ENCODE measurements at regions not wholly inside any gene's neighbourhood (a gene's known extent, or its start where the extent isn't known, plus 50 kb on each side); places are given as distances from the start of the nearest gene placed in this dataset.
"Not testable (repeated sequence)": the region's sequence is repeated elsewhere in the genome, so short reads cannot be mapped to it uniquely, and the experiment has no call there.

DNA sequence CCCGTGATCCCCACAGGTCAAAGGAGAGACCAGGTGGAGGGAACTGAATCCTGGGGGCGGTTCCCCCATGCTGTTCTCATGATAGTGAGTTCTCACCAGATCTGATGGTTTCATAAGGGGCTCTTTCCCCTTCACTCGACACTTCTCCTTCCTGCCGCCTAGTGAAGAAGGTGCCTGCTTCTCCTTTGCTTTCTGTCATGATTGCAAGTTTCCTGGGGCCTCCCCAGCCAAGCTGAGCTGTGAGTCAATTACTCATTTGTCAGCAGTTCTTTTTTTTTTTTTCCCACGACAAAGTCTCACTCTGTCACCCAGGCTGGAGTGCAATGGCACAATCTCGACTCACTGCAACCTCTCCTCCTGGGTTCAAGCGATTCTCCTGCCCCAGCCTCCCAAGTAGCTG lies 1530.4 kb downstream of the BRD1 start:
- no peak overlapping the region for H3K27ac ChIP-seq (replicated peaks)
- no peaks in the 10 kb centered on the region for H3K27me3 ChIP-seq (ENCODE audit: insufficient read depth, poor library complexity, severe bottlenecking)
- TF ChIP-seq, protein P1, sequence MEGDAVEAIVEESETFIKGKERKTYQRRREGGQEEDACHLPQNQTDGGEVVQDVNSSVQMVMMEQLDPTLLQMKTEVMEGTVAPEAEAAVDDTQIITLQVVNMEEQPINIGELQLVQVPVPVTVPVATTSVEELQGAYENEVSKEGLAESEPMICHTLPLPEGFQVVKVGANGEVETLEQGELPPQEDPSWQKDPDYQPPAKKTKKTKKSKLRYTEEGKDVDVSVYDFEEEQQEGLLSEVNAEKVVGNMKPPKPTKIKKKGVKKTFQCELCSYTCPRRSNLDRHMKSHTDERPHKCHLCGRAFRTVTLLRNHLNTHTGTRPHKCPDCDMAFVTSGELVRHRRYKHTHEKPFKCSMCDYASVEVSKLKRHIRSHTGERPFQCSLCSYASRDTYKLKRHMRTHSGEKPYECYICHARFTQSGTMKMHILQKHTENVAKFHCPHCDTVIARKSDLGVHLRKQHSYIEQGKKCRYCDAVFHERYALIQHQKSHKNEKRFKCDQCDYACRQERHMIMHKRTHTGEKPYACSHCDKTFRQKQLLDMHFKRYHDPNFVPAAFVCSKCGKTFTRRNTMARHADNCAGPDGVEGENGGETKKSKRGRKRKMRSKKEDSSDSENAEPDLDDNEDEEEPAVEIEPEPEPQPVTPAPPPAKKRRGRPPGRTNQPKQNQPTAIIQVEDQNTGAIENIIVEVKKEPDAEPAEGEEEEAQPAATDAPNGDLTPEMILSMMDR (IDR thresholded peaks at IDR 0.05; ENCODE audit: insufficient read depth, low read length) = no peak
- TF ChIP-seq REST (IDR thresholded peaks at IDR 0.05; ENCODE audit: insufficient replicate concordance, low read depth) = no peak
- TF ChIP-seq SPI1 (IDR thresholded peaks at IDR 0.05; ENCODE audit: borderline replicate concordance, low read depth) = no peak
- H3K4me3 ChIP-seq (replicated peaks; ENCODE audit: insufficient read depth, low read length) = no peak overlapping the region
- DNase-seq (ENCODE audit: low read depth in 1 of 2, low spot score in 1 of 2) = peak in 1 of 2 experiments; percentile 9

DNA sequence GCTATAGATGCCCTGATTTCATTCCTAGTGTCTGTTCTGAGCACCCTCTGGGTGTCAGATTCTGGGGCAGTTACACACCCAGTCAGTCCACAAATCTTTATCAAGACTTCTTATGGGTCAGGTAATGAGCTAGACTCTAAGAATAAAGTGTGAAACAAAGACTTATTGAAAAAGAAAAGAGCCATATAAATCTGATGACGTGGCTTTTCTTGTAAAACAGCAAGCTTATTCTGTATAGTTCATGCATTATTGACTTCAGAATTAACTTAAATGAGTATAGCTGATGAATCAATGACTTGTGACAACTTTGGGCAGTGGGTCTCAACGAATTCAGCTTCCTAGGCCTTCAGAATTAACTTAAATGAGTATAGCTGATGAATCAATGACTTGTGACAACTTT lies 1527.5 kb downstream of the TBC1D22A start:
- H3K27ac ChIP-seq (replicated peaks); H3K4me3 ChIP-seq (replicated peaks; ENCODE audit: insufficient read depth, low read length); H3K27me3 ChIP-seq (ENCODE audit: insufficient read depth, poor library complexity, severe bottlenecking); DNase-seq (ENCODE audit: low read depth in 1 of 2, low spot score in 1 of 2): not testable (repeated sequence)

DNA sequence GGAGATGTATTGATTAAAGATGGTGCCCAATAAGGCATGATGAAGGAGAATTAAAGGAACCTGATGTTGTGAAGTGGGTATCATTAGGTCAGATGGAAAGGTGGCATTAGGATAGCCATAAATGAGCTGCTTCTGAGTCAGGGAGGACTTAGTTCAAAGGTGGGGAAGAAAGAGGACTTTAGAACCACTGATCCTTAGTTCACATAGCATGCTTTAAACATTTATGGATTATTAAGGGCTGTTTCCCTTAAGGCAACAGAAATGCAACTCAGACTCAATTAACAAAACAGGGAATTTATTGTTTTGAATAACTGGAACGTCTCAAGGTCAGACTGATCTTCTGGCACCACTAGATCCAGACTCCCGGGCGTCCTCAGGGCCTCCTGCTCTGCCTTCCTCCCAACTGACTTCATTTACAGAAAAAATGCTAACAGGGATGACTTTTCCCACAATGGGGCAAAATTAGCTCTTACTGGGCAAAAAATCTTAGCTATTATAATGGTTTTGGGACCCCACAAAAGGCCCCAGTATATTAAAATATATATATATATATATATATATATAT lies 1526.0 kb downstream of the TBC1D22A start:
- DNase-seq (ENCODE audit: low read depth in 1 of 2, low spot score in 1 of 2) = no peak
- TF ChIP-seq SPI1 (IDR thresholded peaks at IDR 0.05; ENCODE audit: borderline replicate concordance, low read depth) (no peak), POLR2AphosphoS5 (IDR thresholded peaks at IDR 0.05; ENCODE audit: low read depth) (no peak), GABPA (IDR thresholded peaks at IDR 0.05; ENCODE audit: low read depth) (no peak), REST (IDR thresholded peaks at IDR 0.05; ENCODE audit: insufficient replicate concordance, low read depth) (no peak)
- TF ChIP-seq, protein P1 (IDR thresholded peaks at IDR 0.05; ENCODE audit: insufficient read depth, low read length) = no peak

DNA sequence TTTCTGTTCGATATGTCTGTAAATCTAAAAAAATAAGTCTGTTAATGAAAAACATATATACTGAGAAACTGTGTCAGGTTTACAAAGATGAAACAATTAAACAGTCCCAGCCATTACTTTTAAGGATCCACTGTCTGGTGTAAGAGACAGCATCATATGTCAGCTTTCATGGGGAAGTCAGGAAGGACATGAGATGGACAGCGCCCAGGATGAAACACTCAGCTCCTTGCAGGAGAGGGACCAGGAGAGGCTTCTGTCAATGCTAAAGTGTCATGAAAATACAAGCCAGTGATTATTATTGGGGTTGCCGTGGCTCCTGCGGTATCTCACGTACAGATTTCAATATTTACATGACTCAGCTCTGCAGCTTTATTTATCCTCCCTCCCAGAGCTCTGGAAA lies 1524.6 kb downstream of the TBC1D22A start:
- H3K27me3 ChIP-seq (ENCODE audit: insufficient read depth, poor library complexity, severe bottlenecking) = no peaks in the 10 kb centered on the region
- DNase-seq (ENCODE audit: low read depth in 1 of 2, low spot score in 1 of 2) = no peak
- no peak overlapping the region for H3K4me3 ChIP-seq (replicated peaks; ENCODE audit: insufficient read depth, low read length)

More for the DNA sequence above, 1526.0 kb downstream of the TBC1D22A start:
- no peaks in the 10 kb centered on the region for H3K27me3 ChIP-seq (ENCODE audit: insufficient read depth, poor library complexity, severe bottlenecking)
- H3K4me3 ChIP-seq (replicated peaks; ENCODE audit: insufficient read depth, low read length) = no peak overlapping the region
- H3K27ac ChIP-seq (replicated peaks) = no peak overlapping the region

More for the DNA sequence above, 1524.6 kb downstream of the TBC1D22A start:
- H3K27ac ChIP-seq (replicated peaks) = no peak overlapping the region
- TF ChIP-seq SPI1 (IDR thresholded peaks at IDR 0.05; ENCODE audit: borderline replicate concordance, low read depth) (no peak), GABPA (IDR thresholded peaks at IDR 0.05; ENCODE audit: low read depth) (no peak), POLR2AphosphoS5 (IDR thresholded peaks at IDR 0.05; ENCODE audit: low read depth) (no peak), REST (IDR thresholded peaks at IDR 0.05; ENCODE audit: insufficient replicate concordance, low read depth) (no peak)
- TF ChIP-seq, protein P1 (IDR thresholded peaks at IDR 0.05; ENCODE audit: insufficient read depth, low read length) = no peak

Measured in HL-60 (cell line).